HG03469 (cell line): ENCODE measurements at regions not wholly inside any gene's neighbourhood (a gene's known extent, or its start where the extent isn't known, plus 50 kb on each side); places are given as distances from the start of the nearest gene placed in this dataset.

ENCODE experiments used
- ATAC-seq: cut with Tn5 transposase; IDR thresholded peaks from one replicate; pipeline ENCODE4 v1.9.1; 2021; ENCODE audit warnings: mild to moderate bottlenecking, moderate library complexity, moderate number of reproducible peaks; ENCODE audit not compliant: unreplicated experiment

GRCh38 chr9:73446306-73446705, 294.6 kb downstream of the ANXA1 start:
- no peak for ATAC-seq

- ATAC-seq = no peak
Observed at GRCh38 chr9:73451003-73451402, 299.3 kb downstream of the ANXA1 start.

- no peak for ATAC-seq
Observed at GRCh38 chr9:73459817-73460216, 308.2 kb downstream of the ANXA1 start.

- ATAC-seq = no peak
Observed at GRCh38 chr9:73468716-73469115, 317.1 kb downstream of the ANXA1 start.

GRCh38 chr9:73470766-73471165, 319.1 kb downstream of the ANXA1 start:
- no peak for ATAC-seq

- ATAC-seq = no peak
Observed at GRCh38 chr9:73474002-73474600, 322.4 kb downstream of the ANXA1 start.

- no peak for ATAC-seq
Observed at GRCh38 chr9:73474625-73475024, 323.0 kb downstream of the ANXA1 start.

- no peak for ATAC-seq
Observed at GRCh38 chr9:73494894-73495293, 343.2 kb downstream of the ANXA1 start.

GRCh38 chr9:73497796-73498195, 346.1 kb downstream of the ANXA1 start:
- ATAC-seq = no peak

GRCh38 chr9:73515216-73515615, 363.6 kb downstream of the ANXA1 start:
- no peak for ATAC-seq

GRCh38 chr9:73523391-73523790, 371.7 kb downstream of the ANXA1 start:
- ATAC-seq = no peak

GRCh38 chr9:73525350-73525749, 373.7 kb downstream of the ANXA1 start:
- ATAC-seq = no peak

- ATAC-seq = no peak
Observed at GRCh38 chr9:73527521-73527920, 375.9 kb downstream of the ANXA1 start.

- no peak for ATAC-seq
Observed at GRCh38 chr9:73528926-73529325, 377.3 kb downstream of the ANXA1 start.

- no peak for ATAC-seq
Observed at GRCh38 chr9:73529666-73530065, 378.0 kb downstream of the ANXA1 start.

GRCh38 chr9:73531051-73531532, 379.4 kb downstream of the ANXA1 start:
- no peak for ATAC-seq

GRCh38 chr9:73531658-73532057, 380.0 kb downstream of the ANXA1 start:
- peak; percentile 48 for ATAC-seq

- ATAC-seq = no peak
Observed at GRCh38 chr9:73532985-73533384, 381.3 kb downstream of the ANXA1 start.

- ATAC-seq = no peak
Observed at GRCh38 chr9:73536403-73536802, 384.7 kb downstream of the ANXA1 start.

- ATAC-seq = no peak
Observed at GRCh38 chr9:73537561-73537960, 385.9 kb downstream of the ANXA1 start.

- ATAC-seq = no peak
Observed at GRCh38 chr9:73539881-73540390, 388.3 kb downstream of the ANXA1 start.

GRCh38 chr9:73541923-73542322, 390.3 kb downstream of the ANXA1 start:
- ATAC-seq = no peak

- ATAC-seq = no peak
Observed at GRCh38 chr9:73543727-73544126, 392.1 kb downstream of the ANXA1 start.
